Esophagus squamous epithelium (tissue), 5 donors: ENCODE measurements at regions not wholly inside any gene's neighbourhood (a gene's known extent, or its start where the extent isn't known, plus 50 kb on each side); places are given as distances from the start of the nearest gene placed in this dataset.

Experiments
- DNase-seq: peaks from one replicate; lab custom pipeline; 2025; lab: John Stamatoyannopoulos, UW
- H3K27ac ChIP-seq, 4 donors: fragments of 200-600 bp; sonication (generic); one replicate each; pipeline ENCODE4 v1.5.1; 2016 to 2019; ENCODE audit warnings: mild to moderate bottlenecking in 1 of 4
- H3K27me3 ChIP-seq, 4 donors: fragments of 200-600 bp; sonication (generic); 1 replicate in 3 of 4; 2 replicates in 1 of 4; pipeline versions ENCODE4 v1.5.1 to v1.6.0; 2017 to 2021; ENCODE audit warnings: antibody characterized with exemption in 1 of 4
- H3K36me3 ChIP-seq, 3 donors: fragments of 200-600 bp; sonication (generic); one replicate each; pipeline ENCODE4 v1.5.1; 2016 to 2019
- H3K4me1 ChIP-seq, 3 donors: fragments of 200-600 bp; sonication (generic); one replicate each; pipeline ENCODE4 v1.5.1; 2017 to 2019
- H3K4me3 ChIP-seq, 4 donors: fragments of 200-600 bp; sonication (generic); 1 replicate in 3 of 4; 2 replicates in 1 of 4; pipeline ENCODE4 v1.5.1; 2016 to 2019; ENCODE audit warnings: mild to moderate bottlenecking in 2 of 4, moderate library complexity in 1 of 4
- H3K9me3 ChIP-seq, 3 donors: fragments of 200-600 bp; sonication (generic); one replicate each; pipeline ENCODE4 v1.5.1; 2016 to 2019
- CTCF ChIP-seq, 6 experiments: fragments of 450-650 bp in 4 of 6; fragments of 200-600 bp in 2 of 6; sonication (generic) in 2 of 6; IDR thresholded peaks; one replicate each; pipeline ENCODE4 v1.5.1; 2016 to 2019; ENCODE audit warnings: antibody characterized with exemption in 6 of 6, mild to moderate bottlenecking in 4 of 6, moderate library complexity in 4 of 6
- POLR2A ChIP-seq, 4 donors: fragments of 450-650 bp; IDR thresholded peaks; one replicate each; pipeline ENCODE4 v1.6.1; 2017; ENCODE audit warnings: antibody characterized with exemption in 4 of 4, mild to moderate bottlenecking in 4 of 4, moderate library complexity in 3 of 4
- WGBS, 2 donors: methylation state at CpG; one replicate each; pipeline ENCODE4 v1.1.5; 2018; 5-methylcytosine and 5-hydroxymethylcytosine counted together
- intact Hi-C: fragments of 100-400 bp; cut with DNase I; formaldehyde crosslinking; loops from one replicate; pipeline ENCODE4 v1.15.0; 2022
- donor health status: DM: yes; HTN: yes; CAD: no.

- 26 to 56% methylated on average over 2 of the region's 2 CpGs for WGBS, 2 donors
- no peak for TF ChIP-seq CTCF (IDR thresholded peaks at IDR 0.05)
- TF ChIP-seq POLR2A (IDR thresholded peaks at IDR 0.05), result no peak
Observed at GRCh38 chr2:5393474-5393873, 298.7 kb upstream of the SOX11 start.

GRCh38 chr2:5394223-5394622 is 298.0 kb upstream of the SOX11 start:
- H3K4me1 ChIP-seq, result no peaks in the 10 kb centered on the region
- TF ChIP-seq POLR2A (IDR thresholded peaks at IDR 0.05), result no peak
- no peak for TF ChIP-seq CTCF (IDR thresholded peaks at IDR 0.05)
- intact Hi-C loops, result no loop called here
- no peaks in the 10 kb centered on the region for H3K36me3 ChIP-seq
- no peaks in the 10 kb centered on the region for H3K9me3 ChIP-seq
- H3K27ac ChIP-seq, result no peak overlapping the region
- WGBS, 2 donors, result 35 to 41% methylated on average over 5 of the region's 5 CpGs
- H3K27me3 ChIP-seq, result no peaks in the 10 kb centered on the region
- no peak overlapping the region for H3K4me3 ChIP-seq
- DNase-seq, result no peak

More at GRCh38 chr2:5393474-5393873, 298.7 kb upstream of the SOX11 start:
- Histone ChIP-seq H3K27ac (no peak overlapping the region), H3K9me3 (no peaks in the 10 kb centered on the region), H3K4me1 (no peaks in the 10 kb centered on the region), H3K36me3 (no peaks in the 10 kb centered on the region), H3K27me3 (no peaks in the 10 kb centered on the region), H3K4me3 (no peak overlapping the region)
- intact Hi-C loops, result no loop called here
- no peak for DNase-seq

GRCh38 chr2:5401115-5401657 is 291.0 kb upstream of the SOX11 start:
- TF ChIP-seq CTCF (IDR thresholded peaks at IDR 0.05), result no peak
- no peak for TF ChIP-seq POLR2A (IDR thresholded peaks at IDR 0.05)
- Histone ChIP-seq H3K36me3 (no peaks in the 10 kb centered on the region), H3K4me1 (no peaks in the 10 kb centered on the region), H3K27me3 (no peaks in the 10 kb centered on the region), H3K4me3 (no peak overlapping the region), H3K27ac (no peak overlapping the region), H3K9me3 (peaks cover 0 to 9% (median 0%) of the 10 kb centered on the region in 3 donors)
- intact Hi-C loops, result no loop called here
- DNase-seq, result no peak
- WGBS, 2 donors, result 48 to 63% methylated on average over 5 to 6 of the region's 9 CpGs

- intact Hi-C loops, result no loop called here
- no peaks in the 10 kb centered on the region for H3K36me3 ChIP-seq
- no peaks in the 10 kb centered on the region for H3K27me3 ChIP-seq
- H3K27ac ChIP-seq, result no peak overlapping the region
- H3K9me3 ChIP-seq, result peaks cover 0 to 9% (median 5%) of the 10 kb centered on the region in 3 donors
- no peaks in the 10 kb centered on the region for H3K4me1 ChIP-seq
- no peak for TF ChIP-seq CTCF (IDR thresholded peaks at IDR 0.05)
- no peak for TF ChIP-seq POLR2A (IDR thresholded peaks at IDR 0.05)
- 63 to 83% methylated on average over 6 of the region's 6 CpGs for WGBS, 2 donors
- H3K4me3 ChIP-seq, result no peak overlapping the region
- DNase-seq, result no peak
Observed at GRCh38 chr2:5403392-5403791, 288.8 kb upstream of the SOX11 start.

GRCh38 chr2:5409898-5410381 is 282.2 kb upstream of the SOX11 start:
- Histone ChIP-seq H3K27ac (no peak overlapping the region), H3K9me3 (peaks cover 0 to 5% (median 0%) of the 10 kb centered on the region in 3 donors), H3K27me3 (no peaks in the 10 kb centered on the region), H3K4me3 (no peak overlapping the region), H3K4me1 (no peaks in the 10 kb centered on the region), H3K36me3 (no peaks in the 10 kb centered on the region)
- intact Hi-C loops, result no loop called here
- no peak for DNase-seq
- WGBS, 2 donors, result 47 to 49% methylated on average over 9 to 10 of the region's 10 CpGs
- TF ChIP-seq POLR2A (IDR thresholded peaks at IDR 0.05) (no peak), CTCF (IDR thresholded peaks at IDR 0.05) (no peak)
